Gastrocnemius medialis (tissue), 4 donors: ENCODE measurements at regions not wholly inside any gene's neighbourhood (a gene's known extent, or its start where the extent isn't known, plus 50 kb on each side); places are given as distances from the start of the nearest gene placed in this dataset.

Experiments used
- POLR2A ChIP-seq, 2 donors: fragments of 450-650 bp; IDR thresholded peaks; one replicate each; pipeline ENCODE4 v1.6.1; 2017; ENCODE audit warnings: antibody characterized with exemption in 2 of 2, mild to moderate bottlenecking in 2 of 2, moderate library complexity in 2 of 2
- TF ChIP-seq, protein P1 (sequence below), 5 experiments: fragments of 450-650 bp in 3 of 5; fragments of 200-600 bp in 2 of 5; sonication (generic) in 2 of 5; IDR thresholded peaks in 4 of 5; conservative IDR thresholded peaks in 1 of 5; 1 replicate in 4 of 5; 2 replicates in 1 of 5; pipeline ENCODE4 v1.5.1; 2016 to 2019; ENCODE audit warnings: antibody characterized with exemption in 5 of 5, mild to moderate bottlenecking in 3 of 5, moderate library complexity in 3 of 5

DNA sequence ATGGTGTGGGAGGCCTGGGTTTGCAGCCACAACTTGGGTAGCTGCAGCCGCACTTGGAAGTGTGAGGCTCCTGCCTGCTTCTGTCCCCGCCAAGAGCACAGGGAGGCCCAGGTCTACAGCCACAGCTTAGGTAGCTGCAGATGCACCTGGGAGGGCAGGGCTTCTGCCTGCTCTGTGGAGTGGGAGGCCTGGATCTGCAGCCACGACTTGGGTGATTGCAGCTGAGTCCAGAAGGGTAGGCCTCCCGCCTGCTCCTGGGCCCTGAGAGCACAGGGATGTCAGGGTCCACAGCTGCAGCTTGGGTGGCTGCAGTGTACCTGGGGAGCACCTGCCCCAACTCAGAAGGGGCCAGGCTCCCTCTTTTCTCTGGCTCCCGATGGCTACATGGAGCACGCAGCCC is 287.3 kb downstream of the AEBP2 start:
- TF ChIP-seq, protein P1, sequence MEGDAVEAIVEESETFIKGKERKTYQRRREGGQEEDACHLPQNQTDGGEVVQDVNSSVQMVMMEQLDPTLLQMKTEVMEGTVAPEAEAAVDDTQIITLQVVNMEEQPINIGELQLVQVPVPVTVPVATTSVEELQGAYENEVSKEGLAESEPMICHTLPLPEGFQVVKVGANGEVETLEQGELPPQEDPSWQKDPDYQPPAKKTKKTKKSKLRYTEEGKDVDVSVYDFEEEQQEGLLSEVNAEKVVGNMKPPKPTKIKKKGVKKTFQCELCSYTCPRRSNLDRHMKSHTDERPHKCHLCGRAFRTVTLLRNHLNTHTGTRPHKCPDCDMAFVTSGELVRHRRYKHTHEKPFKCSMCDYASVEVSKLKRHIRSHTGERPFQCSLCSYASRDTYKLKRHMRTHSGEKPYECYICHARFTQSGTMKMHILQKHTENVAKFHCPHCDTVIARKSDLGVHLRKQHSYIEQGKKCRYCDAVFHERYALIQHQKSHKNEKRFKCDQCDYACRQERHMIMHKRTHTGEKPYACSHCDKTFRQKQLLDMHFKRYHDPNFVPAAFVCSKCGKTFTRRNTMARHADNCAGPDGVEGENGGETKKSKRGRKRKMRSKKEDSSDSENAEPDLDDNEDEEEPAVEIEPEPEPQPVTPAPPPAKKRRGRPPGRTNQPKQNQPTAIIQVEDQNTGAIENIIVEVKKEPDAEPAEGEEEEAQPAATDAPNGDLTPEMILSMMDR (IDR thresholded peaks at IDR 0.05 in 4 of 5, conservative IDR thresholded peaks at IDR 0.05 in 1 of 5), result no peak
- no peak for TF ChIP-seq POLR2A (IDR thresholded peaks at IDR 0.05)
